Epithelial cell of esophagus (primary cell): ENCODE measurements at regions not wholly inside any gene's neighbourhood (a gene's known extent, or its start where the extent isn't known, plus 50 kb on each side); places are given as distances from the start of the nearest gene placed in this dataset.

Source experiments
- DNase-seq: peaks from one replicate; pipeline ENCODE4 v3.0.0; 2010; ENCODE audit warnings: low read depth
- H3K4me3 ChIP-seq: 2 replicates; pipeline ENCODE4 v1.5.1; 2011; ENCODE audit warnings: mild to moderate bottlenecking, low read length, control low read depth
- TF ChIP-seq, protein P1 (sequence below): IDR thresholded peaks from 2 replicates; pipeline ENCODE4 v1.5.1; 2011; ENCODE audit warnings: low read depth, mild to moderate bottlenecking, low read length, control low read depth, inconsistent platforms; ENCODE audit not compliant: insufficient read depth; ENCODE audit errors: missing control alignments

GRCh38 chr13:84297251-84297650 lies 415.0 kb upstream of the SLITRK1 start:
- DNase-seq, result no peak
- TF ChIP-seq, protein P1, sequence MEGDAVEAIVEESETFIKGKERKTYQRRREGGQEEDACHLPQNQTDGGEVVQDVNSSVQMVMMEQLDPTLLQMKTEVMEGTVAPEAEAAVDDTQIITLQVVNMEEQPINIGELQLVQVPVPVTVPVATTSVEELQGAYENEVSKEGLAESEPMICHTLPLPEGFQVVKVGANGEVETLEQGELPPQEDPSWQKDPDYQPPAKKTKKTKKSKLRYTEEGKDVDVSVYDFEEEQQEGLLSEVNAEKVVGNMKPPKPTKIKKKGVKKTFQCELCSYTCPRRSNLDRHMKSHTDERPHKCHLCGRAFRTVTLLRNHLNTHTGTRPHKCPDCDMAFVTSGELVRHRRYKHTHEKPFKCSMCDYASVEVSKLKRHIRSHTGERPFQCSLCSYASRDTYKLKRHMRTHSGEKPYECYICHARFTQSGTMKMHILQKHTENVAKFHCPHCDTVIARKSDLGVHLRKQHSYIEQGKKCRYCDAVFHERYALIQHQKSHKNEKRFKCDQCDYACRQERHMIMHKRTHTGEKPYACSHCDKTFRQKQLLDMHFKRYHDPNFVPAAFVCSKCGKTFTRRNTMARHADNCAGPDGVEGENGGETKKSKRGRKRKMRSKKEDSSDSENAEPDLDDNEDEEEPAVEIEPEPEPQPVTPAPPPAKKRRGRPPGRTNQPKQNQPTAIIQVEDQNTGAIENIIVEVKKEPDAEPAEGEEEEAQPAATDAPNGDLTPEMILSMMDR, result no peak

GRCh38 chr13:84296401-84296800 lies 414.1 kb upstream of the SLITRK1 start:
- no peak for DNase-seq
- TF ChIP-seq, protein P1, result no peak
- H3K4me3 ChIP-seq, result no peak overlapping the region

More at GRCh38 chr13:84297251-84297650, 415.0 kb upstream of the SLITRK1 start:
- no peak overlapping the region for H3K4me3 ChIP-seq

- TF ChIP-seq, protein P1, result no peak
- no peak for DNase-seq
- no peak overlapping the region for H3K4me3 ChIP-seq
Observed at GRCh38 chr13:84294576-84294975, 412.3 kb upstream of the SLITRK1 start.

GRCh38 chr13:84290386-84290785 lies 408.1 kb upstream of the SLITRK1 start:
- DNase-seq, result no peak
- H3K4me3 ChIP-seq, result no peak overlapping the region
- TF ChIP-seq, protein P1, result no peak

DNA sequence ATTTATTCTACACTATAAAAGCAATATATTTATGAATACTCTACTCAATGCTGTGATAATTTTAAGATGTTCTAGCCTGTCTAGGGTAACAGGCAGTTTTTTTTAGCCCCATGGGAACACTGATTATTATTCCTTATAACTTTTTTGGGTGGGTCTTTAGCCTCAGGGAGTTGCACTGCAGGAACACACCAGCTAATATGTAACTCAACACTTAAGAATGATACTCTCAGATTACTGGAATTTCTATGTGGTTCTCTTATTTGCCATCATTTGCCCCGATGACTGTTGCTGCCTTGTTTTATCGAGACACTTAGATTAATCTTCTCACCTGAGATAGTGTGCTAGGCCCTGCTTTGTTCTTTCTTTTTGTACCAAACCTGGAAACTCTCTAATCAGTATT lies 396.9 kb upstream of the SLITRK1 start:
- TF ChIP-seq, protein P1, result no peak
- H3K4me3 ChIP-seq, result no peak overlapping the region
- peak; percentile 44 for DNase-seq

DNA sequence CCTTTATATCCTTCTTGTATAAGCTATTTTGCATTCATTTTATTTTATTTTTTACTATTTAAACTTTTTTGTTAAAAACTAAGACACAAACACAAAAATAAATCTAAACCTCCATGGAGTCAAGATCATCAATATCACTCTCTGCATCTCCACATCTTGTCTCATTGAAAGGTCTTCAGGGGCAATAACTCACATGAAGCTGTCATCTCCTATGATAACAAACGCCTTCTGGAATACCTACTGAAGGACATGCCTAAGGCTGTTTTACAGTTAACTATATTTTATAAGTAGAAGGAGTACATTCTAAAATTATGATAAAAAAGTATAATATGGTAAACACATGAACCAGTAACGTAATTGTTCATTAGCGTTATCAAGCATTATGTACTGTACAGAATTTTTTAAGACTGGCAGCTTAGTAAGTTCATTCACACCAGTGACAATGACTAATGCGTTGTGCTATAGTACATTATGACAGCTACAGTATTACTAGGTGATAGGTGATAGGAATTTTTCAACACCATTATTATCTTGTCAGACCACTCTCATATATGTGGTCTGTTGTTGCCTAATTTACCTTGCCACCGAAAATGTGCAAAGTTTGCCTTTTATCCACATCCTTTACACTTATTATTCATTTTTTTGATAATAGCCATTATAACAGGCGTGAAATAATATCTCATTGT lies 390.7 kb upstream of the SLITRK1 start:
- no peak overlapping the region for H3K4me3 ChIP-seq
- no peak for DNase-seq
- TF ChIP-seq, protein P1, result no peak

- no peak for DNase-seq
- TF ChIP-seq, protein P1, result no peak
- no peak overlapping the region for H3K4me3 ChIP-seq
Observed at GRCh38 chr13:84265257-84265764, 383.0 kb upstream of the SLITRK1 start.
